H1 (cell line): ENCODE measurements at regions not wholly inside any gene's neighbourhood (a gene's known extent, or its start where the extent isn't known, plus 50 kb on each side); places are given as distances from the start of the nearest gene placed in this dataset.

ENCODE experiments used
- CTCF ChIP-seq, 3 experiments: IDR thresholded peaks; 1 replicate in 2 of 3; 2 replicates in 1 of 3; pipeline versions ENCODE4 v1.5.1 to v1.6.1; 2011; ENCODE audit warnings: low read length in 3 of 3, mild to moderate bottlenecking in 3 of 3, inconsistent platforms in 2 of 3, low read depth in 1 of 3, moderate library complexity in 1 of 3; ENCODE audit not compliant: insufficient read depth in 1 of 3; ENCODE audit errors: control extremely low read depth in 1 of 3
- HDAC2 ChIP-seq, 2 experiments: fragments of 300-600 bp in 1 of 2; sonication (generic) in 1 of 2; IDR thresholded peaks; 2 replicates each; pipeline ENCODE4 v1.6.1; 2011 to 2012; ENCODE audit warnings: low read depth in 2 of 2, low read length in 2 of 2, mild to moderate bottlenecking in 2 of 2, moderate library complexity in 2 of 2, borderline replicate concordance in 1 of 2, inconsistent platforms in 1 of 2
- JUND ChIP-seq: IDR thresholded peaks from 2 replicates; pipeline ENCODE4 v1.6.1; 2011; ENCODE audit warnings: mild to moderate bottlenecking, improper control_type of control experiment, low read length
- RBBP5 ChIP-seq: IDR thresholded peaks from 2 replicates; pipeline ENCODE4 v1.7.1; 2012; ENCODE audit warnings: low read depth, mild to moderate bottlenecking, inconsistent platforms, low read length, moderate library complexity, borderline replicate concordance
- YY1 ChIP-seq: IDR thresholded peaks from 2 replicates; pipeline ENCODE4 v1.6.1; 2011; ENCODE audit warnings: low read depth, mild to moderate bottlenecking, low read length

GRCh38 chr14:98037831-98038230 is 1234.2 kb downstream of the BCL11B start:
- no peak for TF ChIP-seq JUND
- no peak for TF ChIP-seq CTCF (IDR thresholded peaks at IDR 0.05; ENCODE audit: control extremely low read depth in 1 of 3, insufficient read depth in 1 of 3, low read depth in 1 of 3, low read length in 3 of 3)
- TF ChIP-seq RBBP5 = no peak
- no peak for TF ChIP-seq YY1
- TF ChIP-seq HDAC2 (IDR thresholded peaks at IDR 0.05; ENCODE audit: borderline replicate concordance in 1 of 2, low read depth in 2 of 2, low read length in 2 of 2) = no peak
